Mucosa of rectum (tissue), 2 donors: ENCODE measurements at regions not wholly inside any gene's neighbourhood (a gene's known extent, or its start where the extent isn't known, plus 50 kb on each side); places are given as distances from the start of the nearest gene placed in this dataset.
"Not testable (repeated sequence)": the region's sequence is repeated elsewhere in the genome, so short reads cannot be mapped to it uniquely, and the experiment has no call there.

Source experiments
- H3K27ac ChIP-seq, 2 donors: one replicate each; pipeline ENCODE4 v1.7.0; 2013; ENCODE audit warnings: inconsistent platforms in 2 of 2, low read depth in 2 of 2, low read length in 2 of 2
- H3K27me3 ChIP-seq, 2 donors: one replicate each; pipeline ENCODE4 v1.7.0; 2013; ENCODE audit warnings: low read length in 2 of 2; ENCODE audit not compliant: control insufficient read depth in 2 of 2, insufficient read depth in 2 of 2
- H3K36me3 ChIP-seq, 2 donors: one replicate each; pipeline ENCODE4 v1.7.0; 2013; ENCODE audit warnings: low read length in 2 of 2; ENCODE audit not compliant: control insufficient read depth in 2 of 2, insufficient read depth in 2 of 2
- H3K4me1 ChIP-seq, 2 donors: one replicate each; pipeline ENCODE4 v1.7.0; 2013; ENCODE audit warnings: low read length in 2 of 2, mild to moderate bottlenecking in 1 of 2; ENCODE audit not compliant: control insufficient read depth in 2 of 2, insufficient read depth in 2 of 2
- H3K4me3 ChIP-seq, 2 donors: one replicate each; pipeline ENCODE4 v1.7.0; 2013; ENCODE audit warnings: low read length in 2 of 2
- H3K9ac ChIP-seq, 2 donors: one replicate each; pipeline ENCODE4 v1.7.0; 2013; ENCODE audit warnings: low read length in 2 of 2, low read depth in 1 of 2, mild to moderate bottlenecking in 1 of 2
- H3K9me3 ChIP-seq, 2 donors: one replicate each; pipeline ENCODE4 v1.7.0; 2013; ENCODE audit warnings: low read length in 2 of 2; ENCODE audit not compliant: control insufficient read depth in 2 of 2
- donor health status: healthy.
- donor health status: Normal muscosa, but diverticular disease.

- Histone ChIP-seq H3K9me3 (peaks cover 0 to 3% of the 10 kb centered on the region in 2 donors), H3K36me3 (no peaks in the 10 kb centered on the region), H3K4me1 (no peaks in the 10 kb centered on the region)
Observed at GRCh38 chr1:104621221-104621620, 871.5 kb downstream of the AMY1C start.

GRCh38 chr1:104624538-104624937, 874.8 kb downstream of the AMY1C start:
- Histone ChIP-seq H3K4me1 (no peaks in the 10 kb centered on the region), H3K27ac (no peak overlapping the region), H3K9me3 (no peaks in the 10 kb centered on the region), H3K9ac (no peak overlapping the region), H3K36me3 (no peaks in the 10 kb centered on the region), H3K4me3 (no peak overlapping the region), H3K27me3 (no peaks in the 10 kb centered on the region)

More at GRCh38 chr1:104621221-104621620, 871.5 kb downstream of the AMY1C start:
- no peaks in the 10 kb centered on the region for H3K27me3 ChIP-seq
- H3K9ac ChIP-seq, result no peak overlapping the region
- no peak overlapping the region for H3K27ac ChIP-seq
- no peak overlapping the region for H3K4me3 ChIP-seq

GRCh38 chr1:104629589-104629988, 879.9 kb downstream of the AMY1C start:
- Histone ChIP-seq H3K9me3 (no peaks in the 10 kb centered on the region), H3K9ac (no peak overlapping the region)

GRCh38 chr1:104630567-104631149, 881.0 kb downstream of the AMY1C start:
- H3K4me3 ChIP-seq, result no peak overlapping the region
- H3K27ac ChIP-seq, result no peak overlapping the region
- H3K4me1 ChIP-seq, result no peaks in the 10 kb centered on the region

More at GRCh38 chr1:104629589-104629988, 879.9 kb downstream of the AMY1C start:
- H3K4me1 ChIP-seq, result no peaks in the 10 kb centered on the region
- no peak overlapping the region for H3K27ac ChIP-seq
- no peak overlapping the region for H3K4me3 ChIP-seq
- H3K36me3 ChIP-seq, result no peaks in the 10 kb centered on the region
- no peaks in the 10 kb centered on the region for H3K27me3 ChIP-seq

GRCh38 chr1:104636581-104636980, 886.9 kb downstream of the AMY1C start:
- Histone ChIP-seq H3K4me3 (no peak overlapping the region), H3K36me3 (no peaks in the 10 kb centered on the region), H3K27me3 (no peaks in the 10 kb centered on the region), H3K9ac (no peak overlapping the region), H3K27ac (no peak overlapping the region), H3K9me3 (no peaks in the 10 kb centered on the region), H3K4me1 (no peaks in the 10 kb centered on the region)

More at GRCh38 chr1:104630567-104631149, 881.0 kb downstream of the AMY1C start:
- H3K9me3 ChIP-seq, result no peaks in the 10 kb centered on the region
- H3K36me3 ChIP-seq, result no peaks in the 10 kb centered on the region
- no peak overlapping the region for H3K9ac ChIP-seq
- H3K27me3 ChIP-seq, result no peaks in the 10 kb centered on the region

- no peaks in the 10 kb centered on the region for H3K4me1 ChIP-seq
- H3K27me3 ChIP-seq, result no peaks in the 10 kb centered on the region
- H3K9me3 ChIP-seq, result no peaks in the 10 kb centered on the region
- H3K27ac ChIP-seq, result no peak overlapping the region
- no peak overlapping the region for H3K9ac ChIP-seq
- H3K4me3 ChIP-seq, result no peak overlapping the region
- H3K36me3 ChIP-seq, result no peaks in the 10 kb centered on the region
Observed at GRCh38 chr1:104646233-104646632, 896.5 kb downstream of the AMY1C start.

GRCh38 chr1:104648269-104648691, 898.6 kb downstream of the AMY1C start:
- Histone ChIP-seq H3K4me3 (no peak overlapping the region), H3K9ac (no peak overlapping the region), H3K27ac (no peak overlapping the region), H3K4me1 (no peaks in the 10 kb centered on the region), H3K36me3 (no peaks in the 10 kb centered on the region), H3K27me3 (no peaks in the 10 kb centered on the region), H3K9me3 (no peaks in the 10 kb centered on the region)

GRCh38 chr1:104664374-104664773, 914.7 kb downstream of the AMY1C start:
- H3K4me3 ChIP-seq, H3K36me3 ChIP-seq, H3K9ac ChIP-seq, H3K27ac ChIP-seq, H3K27me3 ChIP-seq, H3K4me1 ChIP-seq, H3K9me3 ChIP-seq: not testable (repeated sequence)

- H3K27ac ChIP-seq, result no peak overlapping the region
- no peaks in the 10 kb centered on the region for H3K36me3 ChIP-seq
- no peaks in the 10 kb centered on the region for H3K4me1 ChIP-seq
- no peak overlapping the region for H3K4me3 ChIP-seq
- H3K27me3 ChIP-seq, result no peaks in the 10 kb centered on the region
- H3K9me3 ChIP-seq, result no peaks in the 10 kb centered on the region
- H3K9ac ChIP-seq, result no peak overlapping the region
Observed at GRCh38 chr1:104665300-104665699, 915.6 kb downstream of the AMY1C start.

GRCh38 chr1:104671684-104672353, 922.1 kb downstream of the AMY1C start:
- H3K9ac ChIP-seq, result no peak overlapping the region
- no peaks in the 10 kb centered on the region for H3K4me1 ChIP-seq
- no peaks in the 10 kb centered on the region for H3K9me3 ChIP-seq
- no peak overlapping the region for H3K4me3 ChIP-seq
- no peak overlapping the region for H3K27ac ChIP-seq
- H3K27me3 ChIP-seq, result no peaks in the 10 kb centered on the region
- no peaks in the 10 kb centered on the region for H3K36me3 ChIP-seq
